ENCODE measurements at regions not wholly inside any gene's neighbourhood (a gene's known extent, or its start where the extent isn't known, plus 50 kb on each side); places are given as distances from the start of the nearest gene placed in this dataset.

DNA sequence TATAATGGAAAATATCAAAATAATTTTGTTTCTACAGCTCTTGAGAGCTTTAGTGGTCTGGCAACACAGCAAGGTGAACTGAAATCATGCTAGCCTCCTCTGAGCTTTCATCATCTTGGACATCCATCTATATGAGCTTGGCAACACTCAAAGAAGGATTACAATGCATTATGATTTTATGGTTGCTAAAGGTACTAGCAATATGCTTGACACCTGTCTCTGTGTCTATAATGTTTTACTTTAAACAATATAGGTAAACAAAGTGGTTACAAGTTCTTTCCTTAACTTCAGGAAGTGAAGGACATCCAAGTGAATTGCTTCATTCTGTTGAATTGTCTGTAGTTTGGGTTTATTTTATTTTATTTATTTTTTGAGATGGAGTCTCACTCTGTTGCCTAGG lies 203.7 kb upstream of the RRP15 start:
- TF ChIP-seq, protein P1, sequence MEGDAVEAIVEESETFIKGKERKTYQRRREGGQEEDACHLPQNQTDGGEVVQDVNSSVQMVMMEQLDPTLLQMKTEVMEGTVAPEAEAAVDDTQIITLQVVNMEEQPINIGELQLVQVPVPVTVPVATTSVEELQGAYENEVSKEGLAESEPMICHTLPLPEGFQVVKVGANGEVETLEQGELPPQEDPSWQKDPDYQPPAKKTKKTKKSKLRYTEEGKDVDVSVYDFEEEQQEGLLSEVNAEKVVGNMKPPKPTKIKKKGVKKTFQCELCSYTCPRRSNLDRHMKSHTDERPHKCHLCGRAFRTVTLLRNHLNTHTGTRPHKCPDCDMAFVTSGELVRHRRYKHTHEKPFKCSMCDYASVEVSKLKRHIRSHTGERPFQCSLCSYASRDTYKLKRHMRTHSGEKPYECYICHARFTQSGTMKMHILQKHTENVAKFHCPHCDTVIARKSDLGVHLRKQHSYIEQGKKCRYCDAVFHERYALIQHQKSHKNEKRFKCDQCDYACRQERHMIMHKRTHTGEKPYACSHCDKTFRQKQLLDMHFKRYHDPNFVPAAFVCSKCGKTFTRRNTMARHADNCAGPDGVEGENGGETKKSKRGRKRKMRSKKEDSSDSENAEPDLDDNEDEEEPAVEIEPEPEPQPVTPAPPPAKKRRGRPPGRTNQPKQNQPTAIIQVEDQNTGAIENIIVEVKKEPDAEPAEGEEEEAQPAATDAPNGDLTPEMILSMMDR (IDR thresholded peaks at IDR 0.05; ENCODE audit: insufficient read depth, low read length, poor library complexity, severe bottlenecking): no peak
- no peak for TF ChIP-seq EZH2phosphoT487 (conservative IDR thresholded peaks at IDR 0.05; ENCODE audit: low read length)
